Mesenchymal stem cell (in vitro differentiated cells and primary cell): ENCODE measurements at regions not wholly inside any gene's neighbourhood (a gene's known extent, or its start where the extent isn't known, plus 50 kb on each side); places are given as distances from the start of the nearest gene placed in this dataset.

Experiments used
- DNase-seq: peaks from one replicate; pipeline ENCODE4 v3.0.0-alpha.2; 2013
- H2AFZ ChIP-seq: one replicate; pipeline ENCODE4 v1.6.1; 2013; ENCODE audit warnings: low read depth, mild to moderate bottlenecking, control low read depth, inconsistent platforms, low read length, moderate library complexity
- H2AK5ac ChIP-seq: 2 replicates; pipeline ENCODE4 v1.6.1; 2013; ENCODE audit warnings: low read length, moderate library complexity, mild to moderate bottlenecking, inconsistent platforms; ENCODE audit not compliant: severe bottlenecking
- H2BK120ac ChIP-seq: one replicate; pipeline ENCODE4 v1.6.1; 2013; ENCODE audit warnings: low read depth, mild to moderate bottlenecking, inconsistent platforms, low read length, moderate library complexity
- H2BK12ac ChIP-seq, 2 experiments: one replicate each; pipeline ENCODE4 v1.6.1; 2013; ENCODE audit warnings: inconsistent platforms in 2 of 2, low read length in 2 of 2, mild to moderate bottlenecking in 2 of 2, moderate library complexity in 2 of 2, control low read depth in 1 of 2
- H2BK15ac ChIP-seq: one replicate; pipeline ENCODE4 v1.6.1; 2013; ENCODE audit warnings: mild to moderate bottlenecking, low read depth, inconsistent platforms; ENCODE audit not compliant: poor library complexity, severe bottlenecking
- H2BK5ac ChIP-seq: 2 replicates; pipeline ENCODE4 v1.6.1; 2013; ENCODE audit warnings: low read depth, mild to moderate bottlenecking, low read length, control low read depth, inconsistent platforms; ENCODE audit not compliant: poor library complexity, severe bottlenecking
- H3K14ac ChIP-seq, 2 experiments: one replicate each; pipeline ENCODE4 v1.6.1; 2013; ENCODE audit warnings: inconsistent platforms in 2 of 2, low read length in 2 of 2, control low read depth in 1 of 2, mild to moderate bottlenecking in 1 of 2, moderate library complexity in 1 of 2
- H3K18ac ChIP-seq, 2 experiments: one replicate each; pipeline ENCODE4 v1.6.1; 2013; ENCODE audit warnings: inconsistent platforms in 2 of 2, low read length in 2 of 2, control low read depth in 1 of 2, low read depth in 1 of 2, mild to moderate bottlenecking in 1 of 2
- H3K23ac ChIP-seq, 2 experiments: one replicate each; pipeline ENCODE4 v1.6.1; 2013; ENCODE audit warnings: inconsistent platforms in 2 of 2, low read length in 2 of 2, mild to moderate bottlenecking in 2 of 2, moderate library complexity in 2 of 2, control low read depth in 1 of 2
- H3K27ac ChIP-seq: 2 replicates; pipeline ENCODE4 v1.5.1; 2013; ENCODE audit warnings: mild to moderate bottlenecking, moderate library complexity, low read length, control low read depth, inconsistent platforms; ENCODE audit not compliant: poor library complexity, severe bottlenecking
- H3K27me3 ChIP-seq, 2 experiments: 2 replicates each; pipeline versions ENCODE4 v1.6.1 to v1.7.0; 2013; ENCODE audit warnings: low read length in 2 of 2, mild to moderate bottlenecking in 2 of 2, moderate library complexity in 2 of 2, control low read depth in 1 of 2, inconsistent platforms in 1 of 2; ENCODE audit not compliant: control insufficient read depth in 1 of 2, insufficient read depth in 1 of 2
- H3K36me3 ChIP-seq, 2 experiments: 2 replicates each; pipeline versions ENCODE4 v1.6.1 to v1.7.0; 2013; ENCODE audit warnings: low read length in 2 of 2, control low read depth in 1 of 2, inconsistent platforms in 1 of 2, low read depth in 1 of 2, mild to moderate bottlenecking in 1 of 2; ENCODE audit not compliant: insufficient read depth in 2 of 2, control insufficient read depth in 1 of 2
- H3K4ac ChIP-seq, 2 experiments: one replicate each; pipeline ENCODE4 v1.6.1; 2013; ENCODE audit warnings: inconsistent platforms in 2 of 2, low read length in 2 of 2, mild to moderate bottlenecking in 2 of 2, moderate library complexity in 2 of 2, control low read depth in 1 of 2, low read depth in 1 of 2
- H3K4me1 ChIP-seq: 2 replicates; pipeline ENCODE4 v1.6.1; 2013; ENCODE audit warnings: low read depth, low read length, control low read depth; ENCODE audit not compliant: control insufficient read depth, insufficient read depth
- H3K4me2 ChIP-seq: 2 replicates; pipeline ENCODE4 v1.6.1; 2013; ENCODE audit warnings: low read length, mild to moderate bottlenecking, inconsistent platforms; ENCODE audit not compliant: poor library complexity, severe bottlenecking
- H3K4me3 ChIP-seq, 2 experiments: 2 replicates each; pipeline versions ENCODE4 v1.5.1 to v1.7.0; 2013; ENCODE audit warnings: low read length in 2 of 2, mild to moderate bottlenecking in 2 of 2, control low read depth in 1 of 2, low read depth in 1 of 2; ENCODE audit not compliant: insufficient read depth in 1 of 2
- H3K79me1 ChIP-seq: replicated peaks from 2 replicates; pipeline ENCODE4 v1.6.1; 2013; ENCODE audit warnings: mild to moderate bottlenecking, control low read depth, low read length, inconsistent platforms; ENCODE audit not compliant: poor library complexity, severe bottlenecking
- H3K9ac ChIP-seq: 2 replicates; pipeline ENCODE4 v1.7.0; 2013; ENCODE audit warnings: mild to moderate bottlenecking, low read length, moderate library complexity
- H3K9me3 ChIP-seq: 2 replicates; pipeline ENCODE4 v1.7.0; 2013; ENCODE audit warnings: mild to moderate bottlenecking, low read length; ENCODE audit not compliant: control insufficient read depth
- H4K8ac ChIP-seq: one replicate; pipeline ENCODE4 v1.6.1; 2013; ENCODE audit warnings: inconsistent platforms, mild to moderate bottlenecking, low read length, moderate library complexity
- H4K91ac ChIP-seq: one replicate; pipeline ENCODE4 v1.6.1; 2013; ENCODE audit warnings: mild to moderate bottlenecking, low read length, inconsistent platforms
- WGBS: methylation state at CpG from one replicate; pipeline ENCODE4 v1.1.7; 2013; ENCODE audit warnings: mixed read lengths; 5-methylcytosine and 5-hydroxymethylcytosine counted together

GRCh38 chr2:47272031-47272864, 95.9 kb upstream of the CALM2 start:
- peak overlapping the region in 1 of 2 experiments; percentile 11 for H3K23ac ChIP-seq
- no peaks in the 10 kb centered on the region for H3K36me3 ChIP-seq
- H3K4ac ChIP-seq, result peak overlapping the region in 1 of 2 experiments; percentile 70
- peak overlapping the region; percentile 97 for H4K8ac ChIP-seq
- H2BK5ac ChIP-seq, result no peak overlapping the region
- H3K79me1 ChIP-seq, result peaks cover 7% of the 10 kb centered on the region
- H2BK15ac ChIP-seq, result peak overlapping the region; percentile 73
- peak overlapping the region; percentile 12 to 96 for H2BK12ac ChIP-seq
- H3K4me1 ChIP-seq, result peaks cover 22% of the 10 kb centered on the region
- peak overlapping the region; percentile 64 for H3K9ac ChIP-seq
- peak overlapping the region; percentile 90 for H2BK120ac ChIP-seq
- peak overlapping the region; percentile 94 for H4K91ac ChIP-seq
- H2AK5ac ChIP-seq, result peak overlapping the region; percentile 87
- H2AFZ ChIP-seq, result no peak overlapping the region
- peak overlapping the region in 1 of 2 experiments; percentile 13 for H3K14ac ChIP-seq
- H3K18ac ChIP-seq, result peak overlapping the region; percentile 87 to 89
- H3K4me3 ChIP-seq, result peak overlapping the region in 1 of 2 experiments; percentile 67
- WGBS, result 22% methylated on average over 30 of the region's 46 CpGs
- peak overlapping the region; percentile 26 for H3K4me2 ChIP-seq
- DNase-seq, result peak; percentile 44
- no peak overlapping the region for H3K27ac ChIP-seq
- no peaks in the 10 kb centered on the region for H3K27me3 ChIP-seq
- H3K9me3 ChIP-seq, result no peaks in the 10 kb centered on the region

- Histone ChIP-seq H4K8ac (peak overlapping the region; percentile 97), H2BK12ac (peak overlapping the region; percentile 67 to 95), H3K4ac (peak overlapping the region in 1 of 2 experiments; percentile 78), H3K14ac (no peak overlapping the region), H3K27me3 (no peaks in the 10 kb centered on the region), H3K18ac (peak overlapping the region; percentile 87 to 89), H3K9ac (peak overlapping the region; percentile 64), H3K9me3 (no peaks in the 10 kb centered on the region), H3K79me1 (peaks cover 7% of the 10 kb centered on the region), H4K91ac (no peak overlapping the region), H2AK5ac (peak overlapping the region; percentile 87), H2BK5ac (peak overlapping the region; percentile 20), H3K4me2 (no peak overlapping the region), H3K4me3 (no peak overlapping the region), H3K23ac (no peak overlapping the region), H2BK120ac (peak overlapping the region; percentile 90), H3K36me3 (no peaks in the 10 kb centered on the region), H2BK15ac (no peak overlapping the region), H3K27ac (no peak overlapping the region), H2AFZ (peak overlapping the region; percentile 31), H3K4me1 (peaks cover 22% of the 10 kb centered on the region)
- WGBS, result 89% methylated on average over 8 of the region's 9 CpGs
- DNase-seq, result no peak
Observed at GRCh38 chr2:47271054-47272000, 95.0 kb upstream of the CALM2 start.

- DNase-seq, result no peak
- H2BK15ac ChIP-seq, result no peak overlapping the region
- no peaks in the 10 kb centered on the region for H3K9me3 ChIP-seq
- no peak overlapping the region for H2BK120ac ChIP-seq
- peak overlapping the region; percentile 41 to 46 for H3K18ac ChIP-seq
- no peak overlapping the region for H3K23ac ChIP-seq
- H3K4ac ChIP-seq, result peak overlapping the region; percentile 20 to 69
- H3K79me1 ChIP-seq, result peaks cover 7% of the 10 kb centered on the region
- H4K91ac ChIP-seq, result no peak overlapping the region
- H3K27ac ChIP-seq, result no peak overlapping the region
- H4K8ac ChIP-seq, result no peak overlapping the region
- no peak overlapping the region for H3K4me2 ChIP-seq
- peak overlapping the region; percentile 31 for H3K9ac ChIP-seq
- no peaks in the 10 kb centered on the region for H3K27me3 ChIP-seq
- no peak overlapping the region for H3K4me3 ChIP-seq
- peak overlapping the region; percentile 71 for H2AK5ac ChIP-seq
- H3K14ac ChIP-seq, result no peak overlapping the region
- WGBS, result 95% methylated on average over 4 of the region's 5 CpGs
- H2AFZ ChIP-seq, result no peak overlapping the region
- H3K36me3 ChIP-seq, result no peaks in the 10 kb centered on the region
- peaks cover 22% of the 10 kb centered on the region for H3K4me1 ChIP-seq
- H2BK12ac ChIP-seq, result peak overlapping the region in 1 of 2 experiments; percentile 30
- H2BK5ac ChIP-seq, result no peak overlapping the region
Observed at GRCh38 chr2:47270421-47270820, 94.1 kb upstream of the CALM2 start.
